ENCODE measurements at regions not wholly inside any gene's neighbourhood (a gene's known extent, or its start where the extent isn't known, plus 50 kb on each side); places are given as distances from the start of the nearest gene placed in this dataset.

DNA sequence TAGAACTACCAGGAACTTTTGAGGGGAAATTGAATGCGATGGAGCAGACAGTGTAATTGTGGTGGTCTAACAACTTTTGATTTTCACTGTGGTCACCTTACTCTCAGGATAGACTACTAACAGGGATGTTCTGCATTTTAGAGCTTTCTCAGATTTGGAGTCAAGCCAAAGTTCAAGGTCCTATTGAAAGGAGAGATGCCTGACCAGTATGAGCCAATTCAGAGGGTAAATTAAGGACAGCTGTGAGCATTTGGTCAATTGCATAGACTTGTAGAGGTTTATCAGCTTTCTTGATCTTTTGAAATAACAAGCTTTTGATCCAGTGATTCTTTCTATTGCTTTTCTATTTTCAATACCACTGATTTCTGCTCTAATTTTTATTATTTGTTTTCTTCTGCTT is 1095.7 kb upstream of the CNTNAP5 start:
- TF ChIP-seq TAF1 (IDR thresholded peaks at IDR 0.05; ENCODE audit: borderline replicate concordance, low read depth, low read length): no peak
- TF ChIP-seq POLR2A (IDR thresholded peaks at IDR 0.05; ENCODE audit: low read depth, low read length): no peak
